ENCODE measurements at regions not wholly inside any gene's neighbourhood (a gene's known extent, or its start where the extent isn't known, plus 50 kb on each side); places are given as distances from the start of the nearest gene placed in this dataset.

- TF ChIP-seq CTCF (conservative IDR thresholded peaks at IDR 0.05; ENCODE audit: low read depth, low read length) (peak; percentile 81), EZH2 (IDR thresholded peaks at IDR 0.05; ENCODE audit: borderline replicate concordance, low read depth, low read length, poor library complexity, severe bottlenecking) (no peak)
Measured at GRCh38 chr2:133886735-133887675, 318.7 kb upstream of the NCKAP5 start.

All from A673 (cell line).